GOT3 (cell line): ENCODE measurements at regions not wholly inside any gene's neighbourhood (a gene's known extent, or its start where the extent isn't known, plus 50 kb on each side); places are given as distances from the start of the nearest gene placed in this dataset.
"Not testable (repeated sequence)": the region's sequence is repeated elsewhere in the genome, so short reads cannot be mapped to it uniquely, and the experiment has no call there.

Experiments used
- DNase-seq: peaks from one replicate; lab custom pipeline; 2025; ENCODE audit warnings: mixed read lengths; lab: John Stamatoyannopoulos, UW

DNA sequence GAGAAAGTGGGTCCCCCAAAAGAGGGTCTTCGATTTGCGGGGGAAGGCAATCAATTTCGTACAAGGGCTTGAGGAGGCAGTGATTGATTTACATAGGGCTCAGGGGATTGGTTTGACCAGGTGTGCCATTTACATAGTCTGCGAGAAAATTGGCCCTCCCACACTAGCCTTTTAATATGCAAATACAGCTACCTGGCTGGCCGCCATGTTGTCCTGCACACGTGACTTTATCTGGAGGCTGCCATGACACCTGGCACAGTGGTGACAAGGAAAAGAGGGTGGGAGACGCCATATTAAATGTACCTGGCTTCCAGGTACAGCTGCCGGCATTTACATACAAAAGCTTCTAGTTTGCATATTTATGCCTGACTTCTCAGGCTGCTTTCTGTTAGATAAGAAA lies 1577.2 kb upstream of the LRRTM3 start:
- no peak for DNase-seq

GRCh38 chr10:65350611-65351010 lies 1575.2 kb upstream of the LRRTM3 start:
- no peak for DNase-seq

DNA sequence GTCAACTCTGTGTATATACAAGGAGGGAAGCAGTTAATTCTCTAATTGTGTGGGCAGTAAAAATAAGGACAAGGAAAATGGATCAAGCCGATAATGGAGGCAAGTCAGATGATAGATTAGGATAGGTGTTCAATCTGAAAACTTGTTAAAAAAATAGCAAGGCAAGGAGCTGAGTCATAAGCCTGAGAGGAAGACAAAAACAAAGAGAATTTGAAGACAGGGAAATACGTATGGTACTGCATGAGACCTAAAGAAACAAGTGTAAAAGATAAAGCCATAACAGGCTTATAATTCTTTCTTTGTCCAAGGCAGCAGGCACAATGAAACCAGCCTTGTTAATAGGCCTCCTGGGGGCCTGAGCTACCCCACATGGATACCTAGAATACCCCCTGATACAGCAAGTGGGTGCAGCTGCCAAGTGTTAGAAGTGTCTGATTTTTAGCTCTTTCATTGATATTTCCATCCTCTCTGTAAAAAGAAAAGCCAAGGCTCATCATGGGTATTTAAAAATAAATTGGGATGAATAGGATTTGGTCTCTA lies 1570.6 kb upstream of the LRRTM3 start:
- no peak for DNase-seq

GRCh38 chr10:65358565-65358964 lies 1567.3 kb upstream of the LRRTM3 start:
- DNase-seq, result no peak

DNA sequence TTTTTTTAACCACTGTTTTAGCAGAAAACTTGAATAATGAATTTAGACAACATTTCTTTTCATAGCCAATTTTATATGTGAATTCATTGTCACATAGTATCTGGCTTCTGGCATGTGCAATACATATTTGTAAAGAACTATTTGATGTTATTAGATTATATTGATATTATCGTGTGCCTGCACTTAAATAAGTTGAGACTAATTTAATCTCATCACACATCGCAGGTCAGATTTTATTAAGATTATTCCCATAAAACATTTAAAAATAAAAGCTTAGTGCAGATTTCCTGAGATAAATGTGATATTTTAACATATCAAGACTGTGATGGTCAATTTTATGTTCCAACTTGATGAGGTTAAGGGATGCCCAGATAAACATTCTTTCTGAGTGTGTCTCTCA lies 1565.3 kb upstream of the LRRTM3 start:
- no peak for DNase-seq

GRCh38 chr10:65365878-65366277 lies 1560.0 kb upstream of the LRRTM3 start:
- DNase-seq, result no peak

GRCh38 chr10:65367706-65368105 lies 1558.1 kb upstream of the LRRTM3 start:
- no peak for DNase-seq

DNA sequence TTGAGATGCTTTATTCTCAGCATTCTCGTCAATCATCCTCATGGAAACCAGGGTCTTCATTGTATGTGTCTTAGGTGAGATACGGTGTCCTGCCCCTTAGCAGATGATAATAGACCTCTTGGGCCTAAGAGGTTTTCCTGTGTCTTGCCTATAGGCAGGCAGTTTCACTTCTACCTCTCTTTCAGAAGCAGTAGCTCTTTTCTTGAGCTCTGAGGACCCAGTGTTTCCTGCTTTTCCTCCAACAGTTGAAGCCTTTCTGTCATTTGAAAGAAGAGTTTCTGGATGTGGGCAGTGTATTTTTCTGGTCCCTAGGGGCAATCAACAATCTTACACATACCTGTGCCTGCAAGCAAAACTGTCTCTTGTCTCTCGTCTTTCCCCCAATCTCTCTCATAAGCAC lies 1550.3 kb upstream of the LRRTM3 start:
- no peak for DNase-seq

GRCh38 chr10:65377687-65378086 lies 1548.1 kb upstream of the LRRTM3 start:
- DNase-seq, result no peak

DNA sequence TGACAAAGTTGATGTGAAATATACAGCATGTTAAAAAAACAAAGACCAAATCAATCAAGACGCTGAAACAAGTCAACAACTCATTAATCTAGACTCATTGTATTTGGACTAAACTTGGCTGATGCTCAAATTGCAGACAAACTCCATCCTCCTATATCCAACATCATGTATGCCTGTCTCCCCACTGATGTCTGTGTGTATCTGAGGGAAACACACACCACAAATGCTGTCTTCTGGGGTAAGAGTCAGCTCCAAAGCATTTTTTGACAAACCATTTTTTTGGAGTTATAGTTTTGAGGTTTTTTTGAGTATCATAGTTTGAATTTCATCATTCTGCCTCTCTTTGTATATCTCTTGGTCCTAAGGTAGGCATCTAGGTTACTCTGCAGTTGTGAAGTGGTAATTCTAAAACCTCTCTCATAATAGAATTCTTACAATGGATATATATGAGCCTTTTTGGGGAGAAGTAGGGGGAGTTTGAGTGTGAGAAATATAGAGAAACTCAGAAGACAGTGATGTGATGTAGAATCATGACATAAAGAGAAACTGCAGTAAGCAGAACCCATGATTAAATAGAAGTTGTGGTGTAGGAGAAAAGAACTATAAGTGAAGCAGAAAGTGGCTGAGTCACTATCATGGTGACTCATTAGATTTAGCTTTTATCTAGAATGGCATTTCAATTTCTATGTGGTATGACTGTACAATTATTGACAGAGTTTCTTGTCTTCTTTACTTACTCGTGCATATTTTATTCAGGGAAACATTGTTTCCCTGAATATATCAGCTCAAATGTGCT lies 1531.1 kb upstream of the LRRTM3 start:
- DNase-seq, result no peak

DNA sequence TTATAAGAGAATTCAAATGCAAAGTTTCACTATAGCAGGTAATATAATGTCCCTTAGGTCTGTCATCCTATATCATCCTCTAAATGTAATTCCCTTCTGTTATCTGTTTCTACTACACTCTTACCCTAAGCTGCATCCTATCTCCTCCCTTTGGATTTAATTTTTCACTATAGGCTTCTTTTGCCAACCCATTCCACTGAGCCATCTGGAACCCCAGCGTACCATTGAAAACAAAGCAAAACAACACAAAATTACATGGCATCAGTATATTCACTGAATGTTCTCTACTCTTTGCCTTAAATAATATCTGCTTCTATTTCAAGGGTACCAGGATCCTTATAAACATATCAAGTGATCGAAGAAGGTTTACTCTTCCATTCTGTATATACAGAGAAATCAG lies 1530.2 kb upstream of the LRRTM3 start:
- DNase-seq, result no peak

GRCh38 chr10:65396997-65397396 lies 1528.8 kb upstream of the LRRTM3 start:
- DNase-seq, result no peak

- no peak for DNase-seq
Measured at GRCh38 chr10:65408401-65408800, 1517.4 kb upstream of the LRRTM3 start.

GRCh38 chr10:65413001-65413400 lies 1512.8 kb upstream of the LRRTM3 start:
- no peak for DNase-seq

- no peak for DNase-seq
Measured at GRCh38 chr10:65415318-65415717, 1510.5 kb upstream of the LRRTM3 start.

GRCh38 chr10:65416094-65416493 lies 1509.7 kb upstream of the LRRTM3 start:
- DNase-seq, result no peak

GRCh38 chr10:65419629-65420028 lies 1506.2 kb upstream of the LRRTM3 start:
- DNase-seq, result no peak

DNA sequence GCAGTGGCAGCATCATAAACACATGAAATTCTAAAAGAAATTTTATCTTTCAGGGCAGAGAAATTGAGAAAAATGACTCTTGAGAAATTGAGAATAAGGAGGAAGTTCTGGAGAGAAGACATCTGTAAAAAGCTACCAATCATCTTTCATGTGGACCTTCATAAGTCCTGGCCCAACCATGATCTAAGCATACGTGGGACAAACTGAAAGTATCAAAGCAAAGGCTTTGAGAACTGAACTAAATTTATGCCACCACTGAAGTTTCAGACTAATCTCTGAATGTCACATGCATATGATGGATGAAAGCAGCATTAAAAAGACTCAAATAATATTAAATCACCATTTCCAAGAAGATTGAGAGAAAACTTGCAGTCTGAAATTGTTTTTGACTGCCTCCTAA lies 1502.8 kb upstream of the LRRTM3 start:
- no peak for DNase-seq

DNA sequence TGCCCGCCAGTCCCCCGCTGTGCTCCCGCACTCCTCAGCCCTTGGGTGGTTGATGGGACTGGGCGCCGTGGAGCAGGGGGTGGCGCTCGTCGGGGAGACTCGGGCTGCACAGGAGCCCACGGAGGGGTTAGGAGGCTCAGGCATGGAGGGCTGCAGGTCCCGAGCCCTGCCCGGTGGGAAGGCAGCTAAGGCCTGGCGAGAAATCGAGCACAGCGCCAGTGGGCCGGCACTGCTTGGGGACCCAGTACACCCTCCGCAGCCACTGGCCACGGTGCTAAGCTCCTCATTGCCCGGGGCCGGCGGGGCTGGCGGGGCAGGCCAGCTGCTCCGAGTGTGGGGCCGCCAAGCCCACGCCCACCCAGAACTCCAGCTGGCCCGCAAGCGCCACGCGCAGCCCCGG lies 1496.5 kb upstream of the LRRTM3 start:
- DNase-seq, result not testable (repeated sequence)

DNA sequence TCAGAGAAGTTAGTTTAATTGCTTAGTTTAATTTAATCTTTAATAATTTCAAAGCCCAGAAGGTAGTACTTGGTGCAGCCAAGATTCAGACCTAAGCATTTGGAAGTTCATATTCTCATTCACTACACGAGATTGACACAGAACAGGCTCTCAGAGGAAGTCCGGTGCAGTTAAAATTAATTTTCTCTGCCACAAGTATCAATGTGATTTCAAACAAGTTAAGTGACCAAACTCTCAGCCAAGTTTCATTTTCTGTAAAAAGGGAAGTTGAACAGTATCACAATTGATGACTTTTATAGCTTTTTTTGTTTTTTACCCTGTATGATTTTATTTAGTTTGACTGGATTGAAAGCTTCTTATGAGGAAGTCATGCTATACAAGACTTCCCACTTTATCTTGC lies 1494.9 kb upstream of the LRRTM3 start:
- DNase-seq, result no peak

GRCh38 chr10:65470986-65471385 lies 1454.8 kb upstream of the LRRTM3 start:
- DNase-seq, result no peak

DNA sequence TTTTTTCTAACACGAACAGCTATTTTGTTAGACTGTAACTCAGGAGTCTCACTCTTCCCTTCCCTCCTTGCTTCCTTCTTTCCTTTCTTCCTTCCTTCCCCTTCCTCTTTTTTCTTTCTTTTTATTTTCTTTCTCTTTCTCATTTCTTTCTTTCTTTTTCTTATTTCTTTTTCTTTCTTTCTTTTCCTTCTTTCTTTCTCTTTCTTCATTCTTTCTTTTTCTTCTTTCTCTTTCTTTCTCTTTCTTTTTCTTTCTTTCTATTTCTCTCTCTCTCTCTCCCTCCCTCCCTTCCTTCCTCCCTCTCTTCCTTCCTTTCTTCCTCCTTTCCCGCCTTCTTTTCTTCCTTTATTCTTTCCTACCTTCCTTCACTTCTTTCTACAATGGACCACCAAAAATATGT lies 1443.0 kb upstream of the LRRTM3 start:
- DNase-seq, result no peak

GRCh38 chr10:65491799-65492198 lies 1434.0 kb upstream of the LRRTM3 start:
- DNase-seq, result no peak

- no peak for DNase-seq
Measured at GRCh38 chr10:65496541-65496940, 1429.3 kb upstream of the LRRTM3 start.
